ENCODE measurements at regions not wholly inside any gene's neighbourhood (a gene's known extent, or its start where the extent isn't known, plus 50 kb on each side); places are given as distances from the start of the nearest gene placed in this dataset.

GRCh38 chr20:50450493-50450826 lies 59.7 kb upstream of the PTPN1 start:
- H3K4me1 ChIP-seq (ENCODE audit: control insufficient read depth, extremely low read depth, insufficient read depth, low read length): peaks cover 20% of the 10 kb centered on the region
- TF ChIP-seq GATA2 (IDR thresholded peaks at IDR 0.05; ENCODE audit: insufficient read depth, insufficient read length, low read depth, low read length) (no peak), POLR2AphosphoS5 (IDR thresholded peaks at IDR 0.05; ENCODE audit: insufficient read depth, low read depth, low read length) (no peak)
- no peaks in the 10 kb centered on the region for H3K9me3 ChIP-seq (replicated peaks; ENCODE audit: control insufficient read depth, insufficient read depth, low read length)
- H3K9me1 ChIP-seq (replicated peaks; ENCODE audit: control insufficient read depth, extremely low read depth, insufficient read depth, low read length): no peaks in the 10 kb centered on the region
- H3K36me3 ChIP-seq (ENCODE audit: control insufficient read depth in 2 of 2, extremely low read depth in 1 of 2, insufficient read depth in 2 of 2, low read length in 2 of 2): no peaks in the 10 kb centered on the region
- ChIA-PET CTCF (no interaction called here), POLR2A (no interaction called here)
- no peak overlapping the region for H3K9ac ChIP-seq (replicated peaks; ENCODE audit: extremely low read depth, insufficient read depth, low read length)
- no peak overlapping the region for H3K4me2 ChIP-seq (ENCODE audit: insufficient read depth, low read length)
- H3K4me3 ChIP-seq (replicated peaks in 1 of 3; ENCODE audit: insufficient read depth in 1 of 3, low read depth in 1 of 3, low read length in 3 of 3): no peak overlapping the region
- no peaks in the 10 kb centered on the region for H4K20me1 ChIP-seq (replicated peaks; ENCODE audit: control insufficient read depth, extremely low read depth, insufficient read depth, low read length)
- H3K27me3 ChIP-seq (ENCODE audit: control insufficient read depth in 2 of 2, insufficient read depth in 2 of 2, low read length in 2 of 2): peaks cover 3 to 9% of the 10 kb centered on the region in 2 experiments
- DNase-seq (ENCODE audit: low read depth, low spot score) (no peak), FAIRE-seq (no peak)
- no peak overlapping the region for H3K27ac ChIP-seq (ENCODE audit: insufficient read depth, low read depth, low read length)
- no peaks in the 10 kb centered on the region for H3K79me2 ChIP-seq (ENCODE audit: control insufficient read depth, insufficient read depth, low read length)
- dilution Hi-C loops (cut with MboI; ENCODE audit: extremely low pct_ligation_motif_present, low sequenced_read_pairs) (no loop called here), intact Hi-C loops (cut with micrococcal nuclease) (no loop called here)
- BruUV-seq (replicated peaks): no TSS peak
- no peak overlapping the region for H2AFZ ChIP-seq (ENCODE audit: low read depth, low read length)

GRCh38 chr20:50450881-50451752 lies 59.1 kb upstream of the PTPN1 start:
- CTCF ChIA-PET: no interaction called here
- Histone ChIP-seq H3K79me2 (ENCODE audit: control insufficient read depth, insufficient read depth, low read length) (no peaks in the 10 kb centered on the region), H3K27ac (ENCODE audit: insufficient read depth, low read depth, low read length) (no peak overlapping the region)

More at GRCh38 chr20:50450881-50451752, 59.1 kb upstream of the PTPN1 start:
- Histone ChIP-seq H3K27me3 (ENCODE audit: control insufficient read depth in 2 of 2, insufficient read depth in 2 of 2, low read length in 2 of 2) (peaks cover 3 to 9% of the 10 kb centered on the region in 2 experiments), H4K20me1 (replicated peaks; ENCODE audit: control insufficient read depth, extremely low read depth, insufficient read depth, low read length) (no peaks in the 10 kb centered on the region), H3K4me1 (ENCODE audit: control insufficient read depth, extremely low read depth, insufficient read depth, low read length) (peaks cover 14% of the 10 kb centered on the region), H3K4me3 (replicated peaks in 1 of 3; ENCODE audit: insufficient read depth in 1 of 3, low read depth in 1 of 3, low read length in 3 of 3) (no peak overlapping the region), H3K4me2 (ENCODE audit: insufficient read depth, low read length) (no peak overlapping the region), H3K9ac (replicated peaks; ENCODE audit: extremely low read depth, insufficient read depth, low read length) (no peak overlapping the region), H3K9me1 (replicated peaks; ENCODE audit: control insufficient read depth, extremely low read depth, insufficient read depth, low read length) (no peaks in the 10 kb centered on the region), H3K36me3 (ENCODE audit: control insufficient read depth in 2 of 2, extremely low read depth in 1 of 2, insufficient read depth in 2 of 2, low read length in 2 of 2) (no peaks in the 10 kb centered on the region), H3K9me3 (replicated peaks; ENCODE audit: control insufficient read depth, insufficient read depth, low read length) (no peaks in the 10 kb centered on the region), H2AFZ (ENCODE audit: low read depth, low read length) (no peak overlapping the region)
- BruUV-seq (replicated peaks): no TSS peak
- FAIRE-seq: no peak
- intact Hi-C loops (cut with micrococcal nuclease) (no loop called here), dilution Hi-C loops (cut with MboI; ENCODE audit: extremely low pct_ligation_motif_present, low sequenced_read_pairs) (no loop called here)
- POLR2A ChIA-PET: no interaction called here
- no peak for TF ChIP-seq MYC (IDR thresholded peaks at IDR 0.05; ENCODE audit: low read depth, low read length)
- TF ChIP-seq GATA2 (IDR thresholded peaks at IDR 0.05; ENCODE audit: insufficient read depth, insufficient read length, low read depth, low read length): no peak
- no peak for TF ChIP-seq JUN (IDR thresholded peaks at IDR 0.05; ENCODE audit: borderline replicate concordance, insufficient read depth, insufficient read length, low read depth)
- no peak for TF ChIP-seq FOS (IDR thresholded peaks at IDR 0.05; ENCODE audit: borderline replicate concordance, insufficient read depth, low read length)
- no peak for TF ChIP-seq CTCF (IDR thresholded peaks at IDR 0.05; ENCODE audit: extremely low read depth in 1 of 2, insufficient read depth in 1 of 2, low read depth in 1 of 2, low read length in 2 of 2)
- no peak for TF ChIP-seq MAX (IDR thresholded peaks at IDR 0.05; ENCODE audit: insufficient read depth, insufficient read length)
- no peak for TF ChIP-seq EZH2 (IDR thresholded peaks at IDR 0.05; ENCODE audit: borderline replicate concordance, low read depth, low read length, severe bottlenecking)
- no peak for TF ChIP-seq POLR2AphosphoS5 (IDR thresholded peaks at IDR 0.05; ENCODE audit: insufficient read depth, low read depth, low read length)
- no peak for DNase-seq (ENCODE audit: low read depth, low spot score)

All from endothelial cell of umbilical vein (primary cell).